Naive thymus-derived CD4-positive, alpha-beta T cell (primary cell): ENCODE measurements at regions not wholly inside any gene's neighbourhood (a gene's known extent, or its start where the extent isn't known, plus 50 kb on each side); places are given as distances from the start of the nearest gene placed in this dataset.

ENCODE experiments used
- ATAC-seq: fragments of 150-1000 bp; cut with Tn5 transposase; 2 replicates; pipeline ENCODE4 v1.10.0; 2021; ENCODE audit warnings: mild to moderate bottlenecking, moderate library complexity
- CTCF ChIA-PET: fragments of 350-600 bp; sonication (Branson Sonifier 250); formaldehyde crosslinking; loops from one replicate; lab custom pipeline; 2021; ENCODE audit warnings: antibody characterized with exemption; lab: Charles Lee
- POLR2A ChIA-PET: fragments of 350-600 bp; sonication (Branson Sonifier 250); formaldehyde crosslinking; loops from one replicate; lab custom pipeline; 2021; ENCODE audit warnings: antibody characterized with exemption, inconsistent platforms; lab: Charles Lee
- DNase-seq, 9 donors: peaks; one replicate each; pipeline versions ENCODE4 v3.0.0 to v3.0.0-alpha.2; 2020 to 2022; ENCODE audit warnings: mixed read lengths in 1 of 9
- H3K27ac ChIP-seq: one replicate; pipeline ENCODE4 v1.7.0; 2013; ENCODE audit warnings: mild to moderate bottlenecking, low read depth, low read length, moderate library complexity
- H3K27me3 ChIP-seq, 2 donors: one replicate each; pipeline ENCODE4 v1.7.0; 2013; ENCODE audit warnings: low read length in 2 of 2, mild to moderate bottlenecking in 2 of 2, moderate library complexity in 2 of 2; ENCODE audit not compliant: control insufficient read depth in 2 of 2, insufficient read depth in 2 of 2
- H3K36me3 ChIP-seq, 3 experiments: 1 replicate in 2 of 3; 2 replicates in 1 of 3; pipeline ENCODE4 v1.7.0; 2013; ENCODE audit warnings: low read length in 3 of 3, mild to moderate bottlenecking in 3 of 3, moderate library complexity in 1 of 3; ENCODE audit not compliant: insufficient read depth in 3 of 3, control insufficient read depth in 2 of 3
- H3K4me1 ChIP-seq, 2 donors: one replicate each; pipeline ENCODE4 v1.7.0; 2013; ENCODE audit warnings: low read length in 2 of 2, mild to moderate bottlenecking in 2 of 2, moderate library complexity in 1 of 2; ENCODE audit not compliant: control insufficient read depth in 2 of 2, insufficient read depth in 2 of 2
- H3K4me3 ChIP-seq: 2 replicates; pipeline ENCODE4 v1.7.0; 2013; ENCODE audit warnings: mild to moderate bottlenecking, low read length
- H3K9me3 ChIP-seq, 3 experiments: 1 replicate in 2 of 3; 2 replicates in 1 of 3; pipeline ENCODE4 v1.7.0; 2013; ENCODE audit warnings: low read length in 3 of 3; ENCODE audit not compliant: control insufficient read depth in 2 of 3
- H3K27ac Mint-ChIP-seq, 9 donors: one replicate each; pipeline ENCODE4 v1.8.0; 2020 to 2022; ENCODE audit warnings: mixed read lengths in 9 of 9, mild to moderate bottlenecking in 8 of 9, moderate library complexity in 5 of 9, inconsistent platforms in 2 of 9
- H3K27me3 Mint-ChIP-seq, 5 donors: one replicate each; pipeline ENCODE4 v1.8.0; 2021 to 2022; ENCODE audit warnings: mixed read lengths in 5 of 5, mild to moderate bottlenecking in 1 of 5
- H3K36me3 Mint-ChIP-seq, 5 donors: one replicate each; pipeline ENCODE4 v1.8.0; 2020 to 2022; ENCODE audit warnings: mixed read lengths in 5 of 5, mild to moderate bottlenecking in 3 of 5, inconsistent platforms in 1 of 5
- H3K4me1 Mint-ChIP-seq, 7 donors: one replicate each; pipeline ENCODE4 v1.8.0; 2020 to 2022; ENCODE audit warnings: mixed read lengths in 7 of 7, mild to moderate bottlenecking in 3 of 7, inconsistent platforms in 1 of 7
- H3K4me3 Mint-ChIP-seq, 10 donors: one replicate each; pipeline ENCODE4 v1.8.0; 2020 to 2022; ENCODE audit warnings: mild to moderate bottlenecking in 10 of 10, mixed read lengths in 10 of 10, moderate library complexity in 6 of 10, inconsistent platforms in 2 of 10
- H3K9me3 Mint-ChIP-seq, 11 donors: one replicate each; pipeline ENCODE4 v1.8.0; 2020 to 2022; ENCODE audit warnings: mixed read lengths in 11 of 11, mild to moderate bottlenecking in 4 of 11, inconsistent platforms in 1 of 11, moderate library complexity in 1 of 11
- intact Hi-C, 2 donors: fragments of 100-400 bp; cut with micrococcal nuclease; formaldehyde crosslinking; loops; one replicate each; pipeline ENCODE4 v1.15.1; 2023

GRCh38 chr4:156576946-156577345, 394.7 kb downstream of the PDGFC start:
- H3K4me1 ChIP-seq = no peaks in the 10 kb centered on the region
- no peaks in the 10 kb centered on the region for H3K27me3 ChIP-seq
- H3K27ac ChIP-seq = no peak overlapping the region
- no peak for DNase-seq
- H3K4me3 ChIP-seq = no peak overlapping the region
- ChIA-PET CTCF (no interaction called here), POLR2A (no interaction called here)
- Mint-ChIP-seq H3K9me3 (peaks cover 0 to 7% (median 0%) of the 10 kb centered on the region in 11 donors), H3K4me3 (no peak overlapping the region), H3K36me3 (no peaks in the 10 kb centered on the region), H3K4me1 (no peaks in the 10 kb centered on the region), H3K27me3 (no peaks in the 10 kb centered on the region), H3K27ac (no peak overlapping the region)
- H3K9me3 ChIP-seq = no peaks in the 10 kb centered on the region
- no peak for ATAC-seq
- H3K36me3 ChIP-seq = no peaks in the 10 kb centered on the region
- intact Hi-C loops = no loop called here

- Mint-ChIP-seq H3K27me3 (no peaks in the 10 kb centered on the region), H3K36me3 (no peaks in the 10 kb centered on the region), H3K9me3 (peaks cover 0 to 7% (median 4%) of the 10 kb centered on the region in 11 donors), H3K4me1 (no peaks in the 10 kb centered on the region), H3K4me3 (no peak overlapping the region), H3K27ac (no peak overlapping the region)
- ChIA-PET POLR2A (no interaction called here), CTCF (interaction anchor here (0.8 kb wide), 1 partner anchor 44 kb away, joined by 3 read pairs; no protein-coding TSS in a partner anchor)
- H3K27ac ChIP-seq = no peak overlapping the region
- no peaks in the 10 kb centered on the region for H3K9me3 ChIP-seq
- DNase-seq (no peak), ATAC-seq (no peak)
- no peak overlapping the region for H3K4me3 ChIP-seq
- H3K4me1 ChIP-seq = no peaks in the 10 kb centered on the region
- intact Hi-C loops = no loop called here
- no peaks in the 10 kb centered on the region for H3K36me3 ChIP-seq
- H3K27me3 ChIP-seq = no peaks in the 10 kb centered on the region
These were observed 396.0 kb downstream of the PDGFC start for GRCh38 chr4:156575430-156576073.

GRCh38 chr4:156571146-156571545, 400.5 kb downstream of the PDGFC start:
- Mint-ChIP-seq H3K27me3 (no peaks in the 10 kb centered on the region), H3K4me3 (no peak overlapping the region), H3K9me3 (peaks cover 0 to 10% (median 2%) of the 10 kb centered on the region in 11 donors), H3K4me1 (no peaks in the 10 kb centered on the region), H3K27ac (no peak overlapping the region), H3K36me3 (no peaks in the 10 kb centered on the region)
- intact Hi-C loops = no loop called here
- CTCF ChIA-PET = no interaction called here
- Histone ChIP-seq H3K4me1 (no peaks in the 10 kb centered on the region), H3K36me3 (no peaks in the 10 kb centered on the region), H3K27me3 (no peaks in the 10 kb centered on the region), H3K27ac (no peak overlapping the region), H3K4me3 (no peak overlapping the region), H3K9me3 (no peaks in the 10 kb centered on the region)
- no peak for DNase-seq
- no peak for ATAC-seq
- POLR2A ChIA-PET = no interaction called here

- ChIA-PET CTCF (no interaction called here), POLR2A (no interaction called here)
- Histone ChIP-seq H3K36me3 (no peaks in the 10 kb centered on the region), H3K4me1 (no peaks in the 10 kb centered on the region), H3K9me3 (no peaks in the 10 kb centered on the region), H3K27me3 (no peaks in the 10 kb centered on the region), H3K4me3 (no peak overlapping the region), H3K27ac (no peak overlapping the region)
- H3K27ac Mint-ChIP-seq = no peak overlapping the region
- ATAC-seq (no peak), DNase-seq (no peak)
- intact Hi-C loops = no loop called here
- no peaks in the 10 kb centered on the region for H3K27me3 Mint-ChIP-seq
- no peak overlapping the region for H3K4me3 Mint-ChIP-seq
- H3K9me3 Mint-ChIP-seq = peaks cover 0 to 10% (median 2%) of the 10 kb centered on the region in 11 donors
- H3K4me1 Mint-ChIP-seq = no peaks in the 10 kb centered on the region
- H3K36me3 Mint-ChIP-seq = no peaks in the 10 kb centered on the region
These were observed 402.1 kb downstream of the PDGFC start for GRCh38 chr4:156569535-156569934.

- H3K27me3 ChIP-seq = no peaks in the 10 kb centered on the region
- Mint-ChIP-seq H3K27me3 (no peaks in the 10 kb centered on the region), H3K4me1 (no peaks in the 10 kb centered on the region), H3K4me3 (no peak overlapping the region), H3K36me3 (no peaks in the 10 kb centered on the region), H3K9me3 (peaks cover 0 to 10% (median 2%) of the 10 kb centered on the region in 11 donors), H3K27ac (no peak overlapping the region)
- intact Hi-C loops = no loop called here
- CTCF ChIA-PET = no interaction called here
- ATAC-seq (no peak), DNase-seq (no peak)
- H3K36me3 ChIP-seq = no peaks in the 10 kb centered on the region
- H3K27ac ChIP-seq = no peak overlapping the region
- POLR2A ChIA-PET = no interaction called here
- H3K4me3 ChIP-seq = no peak overlapping the region
- H3K9me3 ChIP-seq = no peaks in the 10 kb centered on the region
- H3K4me1 ChIP-seq = no peaks in the 10 kb centered on the region
These were observed 403.1 kb downstream of the PDGFC start for GRCh38 chr4:156568484-156568883.

DNA sequence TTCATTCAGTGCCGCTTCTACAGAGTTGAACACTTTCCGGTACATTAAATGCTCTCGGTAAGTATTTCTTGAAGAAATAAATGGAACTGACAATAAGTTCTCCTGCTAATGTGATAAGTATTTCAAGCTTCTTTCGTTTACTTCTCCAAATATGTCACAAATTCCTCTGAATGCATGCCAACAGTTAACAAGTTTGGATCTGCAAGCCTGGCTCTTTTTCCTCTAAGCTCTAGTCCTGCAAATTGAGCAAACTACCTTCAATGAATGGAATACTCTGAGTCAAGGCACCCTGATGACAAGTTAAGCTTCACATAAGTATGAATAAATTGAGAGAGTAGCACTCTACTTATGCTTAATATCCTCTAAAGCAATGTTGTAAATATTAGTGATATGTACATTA, 403.6 kb downstream of the PDGFC start:
- Histone ChIP-seq H3K36me3 (no peaks in the 10 kb centered on the region), H3K4me3 (no peak overlapping the region), H3K27me3 (no peaks in the 10 kb centered on the region), H3K4me1 (no peaks in the 10 kb centered on the region), H3K9me3 (no peaks in the 10 kb centered on the region), H3K27ac (no peak overlapping the region)
- Mint-ChIP-seq H3K4me3 (no peak overlapping the region), H3K27me3 (no peaks in the 10 kb centered on the region), H3K27ac (no peak overlapping the region), H3K36me3 (no peaks in the 10 kb centered on the region), H3K9me3 (peaks cover 0 to 10% (median 2%) of the 10 kb centered on the region in 11 donors), H3K4me1 (no peaks in the 10 kb centered on the region)
- ChIA-PET CTCF (no interaction called here), POLR2A (no interaction called here)
- intact Hi-C loops = no loop called here
- ATAC-seq (no peak), DNase-seq (no peak)

GRCh38 chr4:156560701-156561100, 410.9 kb downstream of the PDGFC start:
- Histone ChIP-seq H3K36me3 (no peaks in the 10 kb centered on the region), H3K27ac (no peak overlapping the region), H3K9me3 (no peaks in the 10 kb centered on the region), H3K4me3 (no peak overlapping the region), H3K27me3 (no peaks in the 10 kb centered on the region), H3K4me1 (no peaks in the 10 kb centered on the region)
- POLR2A ChIA-PET = no interaction called here
- Mint-ChIP-seq H3K4me1 (no peaks in the 10 kb centered on the region), H3K27me3 (no peaks in the 10 kb centered on the region), H3K36me3 (no peaks in the 10 kb centered on the region), H3K9me3 (peaks cover 0 to 15% (median 0%) of the 10 kb centered on the region in 11 donors), H3K27ac (no peak overlapping the region), H3K4me3 (no peak overlapping the region)
- CTCF ChIA-PET = no interaction called here
- intact Hi-C loops = no loop called here
- DNase-seq (no peak), ATAC-seq (no peak)
